Neural progenitor cell (in vitro differentiated cells): ENCODE measurements at regions not wholly inside any gene's neighbourhood (a gene's known extent, or its start where the extent isn't known, plus 50 kb on each side); places are given as distances from the start of the nearest gene placed in this dataset.

Experiments
- DNase-seq: peaks from one replicate; pipeline ENCODE4 v3.0.0-alpha.2; 2016; ENCODE audit warnings: low spot score
- H2AFZ ChIP-seq: fragments of 200-600 bp; sonication (generic); replicated peaks from 2 replicates; pipeline ENCODE4 v1.6.1; 2016; ENCODE audit warnings: antibody characterized with exemption
- H3F3A ChIP-seq: fragments of 200-600 bp; sonication (generic); 2 replicates; pipeline ENCODE4 v1.6.1; 2016; ENCODE audit warnings: antibody characterized with exemption, low read depth
- H3K27ac ChIP-seq: fragments of 200-600 bp; sonication (generic); 2 replicates; pipeline ENCODE4 v1.5.1; 2016; ENCODE audit warnings: mild to moderate bottlenecking
- H3K27me3 ChIP-seq: fragments of 200-600 bp; sonication (generic); 2 replicates; pipeline ENCODE4 v1.6.1; 2016; ENCODE audit warnings: mild to moderate bottlenecking, moderate library complexity
- H3K36me3 ChIP-seq: fragments of 200-600 bp; sonication (generic); 2 replicates; pipeline ENCODE4 v1.5.1; 2016
- H3K4me1 ChIP-seq: fragments of 200-600 bp; sonication (generic); 2 replicates; pipeline ENCODE4 v1.6.1; 2016; ENCODE audit warnings: mixed run types
- H3K4me2 ChIP-seq: fragments of 200-600 bp; sonication (generic); 2 replicates; pipeline ENCODE4 v1.6.1; 2016
- H3K4me3 ChIP-seq: fragments of 200-600 bp; sonication (generic); 2 replicates; pipeline ENCODE4 v1.5.1; 2016
- H3K79me2 ChIP-seq: fragments of 200-600 bp; sonication (generic); 2 replicates; pipeline ENCODE4 v1.6.1; 2016; ENCODE audit warnings: low read depth
- H3K9ac ChIP-seq: fragments of 200-600 bp; sonication (generic); 2 replicates; pipeline ENCODE4 v1.6.1; 2016
- H3K9me3 ChIP-seq: fragments of 200-600 bp; sonication (generic); 2 replicates; pipeline ENCODE4 v1.5.1; 2016; ENCODE audit warnings: low read depth
- H4K20me1 ChIP-seq: fragments of 200-600 bp; sonication (generic); 2 replicates; pipeline ENCODE4 v1.6.1; 2016; ENCODE audit warnings: low read depth
- H3K27ac Mint-ChIP-seq: 3 replicates; pipeline ENCODE4 v1.8.0; 2021; ENCODE audit warnings: mixed read lengths
- H3K27me3 Mint-ChIP-seq: 2 replicates; pipeline ENCODE4 v1.8.0; 2022; ENCODE audit warnings: low read depth, mild to moderate bottlenecking, inconsistent platforms, moderate library complexity, mixed read lengths; ENCODE audit not compliant: insufficient read depth
- H3K36me3 Mint-ChIP-seq: 3 replicates; pipeline ENCODE4 v1.8.0; 2021; ENCODE audit warnings: mixed read lengths
- H3K4me1 Mint-ChIP-seq: 3 replicates; pipeline ENCODE4 v1.8.0; 2021; ENCODE audit warnings: mixed read lengths
- H3K4me3 Mint-ChIP-seq: 3 replicates; pipeline ENCODE4 v1.8.0; 2021; ENCODE audit warnings: mild to moderate bottlenecking, moderate library complexity, mixed read lengths
- H3K9me3 Mint-ChIP-seq: 3 replicates; pipeline ENCODE4 v1.8.0; 2020; ENCODE audit warnings: mixed read lengths
- CTCF ChIP-seq: fragments of 200-600 bp; sonication (generic); IDR thresholded peaks from 2 replicates; pipeline ENCODE4 v1.5.1; 2017; ENCODE audit warnings: antibody characterized with exemption, mild to moderate bottlenecking
- EZH2 ChIP-seq: fragments of 200-600 bp; sonication (generic); IDR thresholded peaks from 2 replicates; pipeline ENCODE4 v1.6.1; 2017; ENCODE audit warnings: antibody characterized with exemption, mild to moderate bottlenecking, moderate library complexity
- EZH2phosphoT487 ChIP-seq: fragments of 200-600 bp; sonication (generic); IDR thresholded peaks from 2 replicates; pipeline ENCODE4 v1.6.1; 2017; ENCODE audit warnings: antibody characterized with exemption

GRCh38 chr16:74031551-74031950 is 265.1 kb upstream of the PSMD7 start:
- Histone ChIP-seq H3K9ac (no peak overlapping the region), H2AFZ (peak overlapping the region; percentile 37), H3K27ac (peak overlapping the region; percentile 34), H3K36me3 (no peaks in the 10 kb centered on the region), H3K4me2 (peak overlapping the region; percentile 24), H3K79me2 (no peaks in the 10 kb centered on the region), H3K27me3 (no peaks in the 10 kb centered on the region), H3K4me3 (no peak overlapping the region), H3F3A (peaks cover 20% of the 10 kb centered on the region), H3K4me1 (peaks cover 76% of the 10 kb centered on the region), H3K9me3 (no peaks in the 10 kb centered on the region), H4K20me1 (no peaks in the 10 kb centered on the region)
- no peaks in the 10 kb centered on the region for H3K9me3 Mint-ChIP-seq
- peak overlapping the region; percentile 88 for H3K27ac Mint-ChIP-seq
- no peak for DNase-seq
- no peaks in the 10 kb centered on the region for H3K36me3 Mint-ChIP-seq
- no peaks in the 10 kb centered on the region for H3K27me3 Mint-ChIP-seq
- H3K4me1 Mint-ChIP-seq: peaks cover 83% of the 10 kb centered on the region
- TF ChIP-seq EZH2phosphoT487 (no peak), CTCF (no peak), EZH2 (no peak)
- H3K4me3 Mint-ChIP-seq: peak overlapping the region; percentile 27

DNA sequence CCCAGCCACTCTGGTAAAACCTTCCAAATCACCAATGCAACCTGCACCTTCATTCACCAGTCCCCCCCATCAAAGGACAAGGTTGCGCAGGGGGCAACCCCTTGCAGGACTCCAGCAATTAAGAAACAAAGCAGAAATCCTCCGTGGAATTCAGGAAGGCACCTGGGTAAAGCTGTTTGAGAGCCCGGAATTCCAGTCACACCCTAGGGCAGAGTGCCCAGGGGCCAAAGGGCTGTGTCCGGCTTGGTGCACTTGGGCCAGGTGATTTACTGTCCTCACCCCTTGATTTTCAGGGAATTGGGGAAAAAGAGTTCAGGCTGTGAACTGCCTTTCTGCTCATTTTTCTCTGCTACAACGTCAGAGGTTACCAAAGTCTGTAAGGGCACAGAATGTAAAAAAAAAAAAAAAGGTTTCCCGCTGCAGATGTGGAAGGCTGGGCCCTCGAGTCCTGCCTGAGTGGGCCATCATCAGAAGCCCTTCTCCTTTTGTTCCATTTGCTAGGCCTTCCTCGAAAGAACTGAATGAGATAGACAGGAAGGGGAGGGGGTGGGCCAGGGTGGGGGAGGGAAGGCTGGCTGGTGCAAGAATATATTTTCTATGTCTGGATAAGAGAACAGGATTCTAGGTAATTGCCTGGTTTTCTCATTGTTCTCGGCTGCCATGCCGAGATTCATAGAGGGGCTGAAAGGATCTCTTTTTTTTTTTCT is 266.5 kb upstream of the PSMD7 start:
- H3F3A ChIP-seq: peaks cover 32% of the 10 kb centered on the region
- no peak overlapping the region for H3K4me3 ChIP-seq
- no peak for TF ChIP-seq EZH2
- no peak for TF ChIP-seq CTCF
- TF ChIP-seq EZH2phosphoT487: no peak
- Mint-ChIP-seq H3K36me3 (no peaks in the 10 kb centered on the region), H3K4me3 (no peak overlapping the region), H3K27ac (peak overlapping the region; percentile 93), H3K27me3 (no peaks in the 10 kb centered on the region), H3K4me1 (peaks cover 86% of the 10 kb centered on the region), H3K9me3 (no peaks in the 10 kb centered on the region)
- peak overlapping the region; percentile 16 for H3K4me2 ChIP-seq
- no peaks in the 10 kb centered on the region for H3K27me3 ChIP-seq
- no peaks in the 10 kb centered on the region for H3K9me3 ChIP-seq
- no peak for DNase-seq
- H3K79me2 ChIP-seq: no peaks in the 10 kb centered on the region
- no peak overlapping the region for H3K9ac ChIP-seq
- no peaks in the 10 kb centered on the region for H3K36me3 ChIP-seq
- H3K27ac ChIP-seq: no peak overlapping the region
- no peaks in the 10 kb centered on the region for H4K20me1 ChIP-seq
- H2AFZ ChIP-seq: peak overlapping the region; percentile 47
- peaks cover 78% of the 10 kb centered on the region for H3K4me1 ChIP-seq

DNA sequence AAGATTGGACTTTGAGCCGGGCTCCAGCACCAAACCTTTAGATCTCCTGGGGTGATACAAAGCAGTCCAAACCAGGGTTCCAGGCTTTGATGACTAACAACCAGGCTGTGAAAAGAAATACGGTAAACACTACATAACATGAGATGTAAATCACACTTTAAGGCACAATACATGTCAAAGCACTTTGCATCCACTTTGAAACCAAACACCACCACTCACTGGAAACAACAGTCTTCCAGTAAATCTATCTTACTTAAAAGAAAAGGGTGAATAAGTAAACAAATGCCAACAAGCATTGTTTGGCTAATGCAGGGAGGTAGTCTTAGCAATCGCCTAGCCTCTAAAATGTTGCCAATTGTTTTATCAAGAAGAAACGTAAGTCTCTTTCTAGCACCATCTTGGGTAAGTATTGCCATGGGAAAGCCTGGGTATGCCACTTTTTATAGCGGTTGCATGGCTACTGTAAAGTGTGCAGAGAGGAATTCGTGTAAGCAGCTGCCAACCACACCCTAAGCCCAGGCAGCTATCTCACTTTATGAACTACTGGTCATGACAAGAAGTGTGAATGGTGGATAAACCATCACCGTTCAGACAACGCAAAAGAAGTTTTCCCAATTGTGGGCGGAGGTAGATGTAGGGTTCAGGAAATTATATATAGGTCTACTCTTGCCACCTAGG is 267.4 kb upstream of the PSMD7 start:
- H3K4me1 ChIP-seq: peaks cover 79% of the 10 kb centered on the region
- TF ChIP-seq CTCF (no peak), EZH2 (no peak), EZH2phosphoT487 (no peak)
- H3K4me2 ChIP-seq: no peak overlapping the region
- Mint-ChIP-seq H3K9me3 (no peaks in the 10 kb centered on the region), H3K36me3 (no peaks in the 10 kb centered on the region), H3K4me3 (no peak overlapping the region), H3K27ac (peak overlapping the region; percentile 93), H3K27me3 (no peaks in the 10 kb centered on the region), H3K4me1 (peaks cover 86% of the 10 kb centered on the region)
- no peaks in the 10 kb centered on the region for H4K20me1 ChIP-seq
- H2AFZ ChIP-seq: no peak overlapping the region
- H3K9me3 ChIP-seq: no peaks in the 10 kb centered on the region
- no peak overlapping the region for H3K9ac ChIP-seq
- H3F3A ChIP-seq: peaks cover 32% of the 10 kb centered on the region
- H3K27me3 ChIP-seq: no peaks in the 10 kb centered on the region
- no peak for DNase-seq
- H3K36me3 ChIP-seq: no peaks in the 10 kb centered on the region
- no peaks in the 10 kb centered on the region for H3K79me2 ChIP-seq
- no peak overlapping the region for H3K27ac ChIP-seq
- no peak overlapping the region for H3K4me3 ChIP-seq
